OCI-LY7 (cell line): ENCODE measurements at regions not wholly inside any gene's neighbourhood (a gene's known extent, or its start where the extent isn't known, plus 50 kb on each side); places are given as distances from the start of the nearest gene placed in this dataset.

Source experiments
- CTCF ChIP-seq: fragments of 200-600 bp; sonication (generic); conservative IDR thresholded peaks from 2 replicates; pipeline ENCODE4 v1.5.1; 2014; ENCODE audit warnings: mild to moderate bottlenecking, antibody characterized with exemption, low read length, moderate library complexity, mixed read lengths
- EZH2phosphoT487 ChIP-seq: fragments of 200-600 bp; sonication (generic); IDR thresholded peaks from 2 replicates; pipeline ENCODE4 v1.6.1; 2018; ENCODE audit warnings: low read depth, borderline replicate concordance, mild to moderate bottlenecking, mixed run types, antibody characterized with exemption, low read length, moderate library complexity, mixed read lengths

- TF ChIP-seq CTCF = no peak
- TF ChIP-seq EZH2phosphoT487 = no peak
These were observed 650.7 kb downstream of the BRD1 start for GRCh38 chr22:49176956-49177355.
